ENCODE measurements at regions not wholly inside any gene's neighbourhood (a gene's known extent, or its start where the extent isn't known, plus 50 kb on each side); places are given as distances from the start of the nearest gene placed in this dataset.

- TF ChIP-seq CTCF (IDR thresholded peaks at IDR 0.05; ENCODE audit: extremely low read depth, insufficient read depth, missing control alignments) = no peak
- no peak for DNase-seq (ENCODE audit: low spot score)
- in situ Hi-C loops (cut with MboI; ENCODE audit: low pct_unique_long_range_greater_than_20kb, low sequenced_read_pairs, unreplicated experiment) = no loop called here
Measured at GRCh38 chr10:129171812-129172211, 295.2 kb upstream of the MGMT start.

- TF ChIP-seq CTCF (IDR thresholded peaks at IDR 0.05; ENCODE audit: extremely low read depth, insufficient read depth, missing control alignments) = no peak
- no peak for DNase-seq (ENCODE audit: low spot score)
- in situ Hi-C loops (cut with MboI; ENCODE audit: low pct_unique_long_range_greater_than_20kb, low sequenced_read_pairs, unreplicated experiment) = no loop called here
Measured at GRCh38 chr10:129174232-129175014, 292.6 kb upstream of the MGMT start.

GRCh38 chr10:129179245-129179971, 287.6 kb upstream of the MGMT start:
- in situ Hi-C loops (cut with MboI; ENCODE audit: low pct_unique_long_range_greater_than_20kb, low sequenced_read_pairs, unreplicated experiment) = no loop called here
- TF ChIP-seq CTCF (IDR thresholded peaks at IDR 0.05; ENCODE audit: extremely low read depth, insufficient read depth, missing control alignments) = no peak
- DNase-seq (ENCODE audit: low spot score) = no peak

- in situ Hi-C loops (cut with MboI; ENCODE audit: low pct_unique_long_range_greater_than_20kb, low sequenced_read_pairs, unreplicated experiment) = no loop called here
- no peak for TF ChIP-seq CTCF (IDR thresholded peaks at IDR 0.05; ENCODE audit: extremely low read depth, insufficient read depth, missing control alignments)
- no peak for DNase-seq (ENCODE audit: low spot score)
Measured at GRCh38 chr10:129179972-129180678, 286.9 kb upstream of the MGMT start.

GRCh38 chr10:129184196-129184595, 282.8 kb upstream of the MGMT start:
- TF ChIP-seq CTCF (IDR thresholded peaks at IDR 0.05; ENCODE audit: extremely low read depth, insufficient read depth, missing control alignments) = no peak
- in situ Hi-C loops (cut with MboI; ENCODE audit: low pct_unique_long_range_greater_than_20kb, low sequenced_read_pairs, unreplicated experiment) = no loop called here
- no peak for DNase-seq (ENCODE audit: low spot score)

GRCh38 chr10:129187331-129187730, 279.7 kb upstream of the MGMT start:
- DNase-seq (ENCODE audit: low spot score) = no peak
- in situ Hi-C loops (cut with MboI; ENCODE audit: low pct_unique_long_range_greater_than_20kb, low sequenced_read_pairs, unreplicated experiment) = no loop called here
- TF ChIP-seq CTCF (IDR thresholded peaks at IDR 0.05; ENCODE audit: extremely low read depth, insufficient read depth, missing control alignments) = no peak
